ENCODE measurements at regions not wholly inside any gene's neighbourhood (a gene's known extent, or its start where the extent isn't known, plus 50 kb on each side); places are given as distances from the start of the nearest gene placed in this dataset.

GRCh38 chr14:98704441-98704840, 567.6 kb downstream of the BCL11B start:
- DNase-seq, result no peak

- no peak for DNase-seq
Observed at GRCh38 chr14:98705871-98706300, 566.1 kb downstream of the BCL11B start.

GRCh38 chr14:98707522-98707921, 564.5 kb downstream of the BCL11B start:
- no peak for DNase-seq

- no peak for DNase-seq
Observed at GRCh38 chr14:98708555-98708954, 563.4 kb downstream of the BCL11B start.

GRCh38 chr14:98711453-98711852, 560.5 kb downstream of the BCL11B start:
- no peak for DNase-seq

- no peak for DNase-seq
Observed at GRCh38 chr14:98714626-98715425, 557.2 kb downstream of the BCL11B start.

- DNase-seq, result no peak
Observed at GRCh38 chr14:98716133-98716532, 555.9 kb downstream of the BCL11B start.

GRCh38 chr14:98721061-98721460, 550.9 kb downstream of the BCL11B start:
- no peak for DNase-seq

- DNase-seq, result no peak
Observed at GRCh38 chr14:98724734-98725133, 547.3 kb downstream of the BCL11B start.

GRCh38 chr14:98725191-98725590, 546.8 kb downstream of the BCL11B start:
- no peak for DNase-seq

- no peak for DNase-seq
Observed at GRCh38 chr14:98725676-98726075, 546.3 kb downstream of the BCL11B start.

GRCh38 chr14:98726585-98727405, 545.2 kb downstream of the BCL11B start:
- no peak for DNase-seq

GRCh38 chr14:98728024-98728423, 544.0 kb downstream of the BCL11B start:
- no peak for DNase-seq

GRCh38 chr14:98728836-98729235, 543.2 kb downstream of the BCL11B start:
- DNase-seq, result no peak

GRCh38 chr14:98731286-98731685, 540.7 kb downstream of the BCL11B start:
- no peak for DNase-seq

- DNase-seq, result no peak
Observed at GRCh38 chr14:98731701-98732100, 540.3 kb downstream of the BCL11B start.

- no peak for DNase-seq
Observed at GRCh38 chr14:98733536-98733935, 538.5 kb downstream of the BCL11B start.

GRCh38 chr14:98736701-98737338, 535.2 kb downstream of the BCL11B start:
- no peak for DNase-seq

GRCh38 chr14:98741523-98741922, 530.5 kb downstream of the BCL11B start:
- DNase-seq, result no peak

GRCh38 chr14:98742001-98742400, 530.0 kb downstream of the BCL11B start:
- no peak for DNase-seq

GRCh38 chr14:98743536-98743935, 528.5 kb downstream of the BCL11B start:
- no peak for DNase-seq

GRCh38 chr14:98748966-98749365, 523.0 kb downstream of the BCL11B start:
- DNase-seq, result no peak

GRCh38 chr14:98751110-98751509, 520.9 kb downstream of the BCL11B start:
- no peak for DNase-seq

- no peak for DNase-seq
Observed at GRCh38 chr14:98752660-98753059, 519.3 kb downstream of the BCL11B start.
